Cardiac fibroblast (primary cell): ENCODE measurements at regions not wholly inside any gene's neighbourhood (a gene's known extent, or its start where the extent isn't known, plus 50 kb on each side); places are given as distances from the start of the nearest gene placed in this dataset.

Experiments
- DNase-seq, 2 donors: peaks; one replicate each; pipeline versions ENCODE4 v3.0.0 to v3.0.0-alpha.2; 2010; ENCODE audit warnings: low read depth in 2 of 2
- H3K4me3 ChIP-seq, 2 donors: replicated peaks in 1 of 2; 1 replicate in 1 of 2; 2 replicates in 1 of 2; pipeline ENCODE4 v1.5.1; 2011; ENCODE audit warnings: low read depth in 2 of 2, low read length in 2 of 2, mild to moderate bottlenecking in 2 of 2, moderate library complexity in 1 of 2
- TF ChIP-seq, protein P1 (sequence below): IDR thresholded peaks from one replicate; pipeline ENCODE4 v1.5.1; 2011; ENCODE audit warnings: low read depth, mild to moderate bottlenecking, low read length, inconsistent platforms

DNA sequence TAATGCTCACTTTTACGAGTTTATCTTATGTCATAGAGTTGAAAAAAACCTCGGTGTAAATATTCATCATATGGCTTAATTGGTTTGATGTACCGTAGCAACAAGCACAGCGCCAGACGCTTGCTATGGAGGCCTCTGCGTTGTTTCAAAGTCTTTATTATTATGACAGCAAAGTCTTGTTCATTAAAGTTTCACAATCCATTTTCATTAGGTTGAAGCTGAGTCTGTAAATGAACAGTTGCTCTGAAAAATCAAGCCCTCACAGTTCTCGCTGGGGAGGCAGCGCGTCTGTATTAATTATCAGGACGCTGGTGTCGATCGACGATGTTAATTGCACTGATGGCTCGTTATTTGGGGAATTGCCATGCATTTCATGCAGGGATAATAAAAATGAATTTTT is 185.6 kb downstream of the INSC start:
- no peak for DNase-seq
- TF ChIP-seq, protein P1, sequence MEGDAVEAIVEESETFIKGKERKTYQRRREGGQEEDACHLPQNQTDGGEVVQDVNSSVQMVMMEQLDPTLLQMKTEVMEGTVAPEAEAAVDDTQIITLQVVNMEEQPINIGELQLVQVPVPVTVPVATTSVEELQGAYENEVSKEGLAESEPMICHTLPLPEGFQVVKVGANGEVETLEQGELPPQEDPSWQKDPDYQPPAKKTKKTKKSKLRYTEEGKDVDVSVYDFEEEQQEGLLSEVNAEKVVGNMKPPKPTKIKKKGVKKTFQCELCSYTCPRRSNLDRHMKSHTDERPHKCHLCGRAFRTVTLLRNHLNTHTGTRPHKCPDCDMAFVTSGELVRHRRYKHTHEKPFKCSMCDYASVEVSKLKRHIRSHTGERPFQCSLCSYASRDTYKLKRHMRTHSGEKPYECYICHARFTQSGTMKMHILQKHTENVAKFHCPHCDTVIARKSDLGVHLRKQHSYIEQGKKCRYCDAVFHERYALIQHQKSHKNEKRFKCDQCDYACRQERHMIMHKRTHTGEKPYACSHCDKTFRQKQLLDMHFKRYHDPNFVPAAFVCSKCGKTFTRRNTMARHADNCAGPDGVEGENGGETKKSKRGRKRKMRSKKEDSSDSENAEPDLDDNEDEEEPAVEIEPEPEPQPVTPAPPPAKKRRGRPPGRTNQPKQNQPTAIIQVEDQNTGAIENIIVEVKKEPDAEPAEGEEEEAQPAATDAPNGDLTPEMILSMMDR, result no peak

DNA sequence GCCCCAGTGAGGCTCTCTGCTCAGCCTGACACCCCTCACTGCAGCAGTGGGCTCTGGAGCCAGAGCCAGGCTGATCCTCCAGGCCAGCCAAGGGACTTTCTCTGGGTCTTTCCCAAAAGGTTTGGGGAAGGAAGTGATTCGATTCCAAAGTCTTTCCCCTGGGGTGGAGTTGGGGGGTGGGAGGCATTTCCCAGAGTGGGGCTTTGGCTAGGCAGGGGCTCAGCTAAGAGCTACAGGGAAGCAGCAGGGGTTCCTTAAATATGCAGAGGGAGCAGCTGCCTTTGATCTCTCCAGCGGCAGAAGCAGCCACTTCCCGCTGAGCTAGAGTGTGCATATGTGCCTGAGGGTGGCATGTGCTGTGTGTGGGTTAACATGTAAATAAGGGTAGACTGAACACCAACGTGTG is 192.9 kb downstream of the INSC start:
- H3K4me3 ChIP-seq, result no peak overlapping the region
- TF ChIP-seq, protein P1, result no peak
- no peak for DNase-seq

More for the DNA sequence above, 185.6 kb downstream of the INSC start:
- H3K4me3 ChIP-seq, result no peak overlapping the region

- DNase-seq, result no peak
- no peak overlapping the region for H3K4me3 ChIP-seq
- TF ChIP-seq, protein P1, result no peak
Observed at GRCh38 chr11:15308840-15309239, 194.1 kb downstream of the INSC start.

- H3K4me3 ChIP-seq, result no peak overlapping the region
- TF ChIP-seq, protein P1, result no peak
- DNase-seq, result peak in 1 of 2 donors; percentile 18
Observed at GRCh38 chr11:15309296-15309695, 194.6 kb downstream of the INSC start.

GRCh38 chr11:15313862-15314261 is 199.1 kb downstream of the INSC start:
- DNase-seq, result no peak

GRCh38 chr11:15318814-15319213 is 204.1 kb downstream of the INSC start:
- H3K4me3 ChIP-seq, result no peak overlapping the region
- DNase-seq, result no peak
- TF ChIP-seq, protein P1, result no peak

More at GRCh38 chr11:15313862-15314261, 199.1 kb downstream of the INSC start:
- TF ChIP-seq, protein P1, result no peak
- H3K4me3 ChIP-seq, result no peak overlapping the region

GRCh38 chr11:15326520-15326919 is 211.8 kb downstream of the INSC start:
- no peak for DNase-seq
- H3K4me3 ChIP-seq, result no peak overlapping the region
- TF ChIP-seq, protein P1, result no peak
